ENCODE measurements at regions not wholly inside any gene's neighbourhood (a gene's known extent, or its start where the extent isn't known, plus 50 kb on each side); places are given as distances from the start of the nearest gene placed in this dataset.

GRCh38 chr2:140011287-140011686 lies 1231.1 kb upstream of the NXPH2 start:
- Histone ChIP-seq H3K36me3 (ENCODE audit: insufficient read depth, low read length) (no peaks in the 10 kb centered on the region), H3K9me3 (ENCODE audit: insufficient read depth, low read depth, low read length) (no peaks in the 10 kb centered on the region), H3K4me3 (ENCODE audit: low read length) (no peak overlapping the region), H3K9ac (ENCODE audit: low read depth, low read length) (no peak overlapping the region), H3K27me3 (ENCODE audit: insufficient read depth, low read length) (no peaks in the 10 kb centered on the region), H3K27ac (ENCODE audit: low read depth, low read length) (no peak overlapping the region), H3K4me1 (ENCODE audit: insufficient read depth, low read length) (no peaks in the 10 kb centered on the region)
- WGBS = 94% methylated on average over 2 of the region's 2 CpGs

DNA sequence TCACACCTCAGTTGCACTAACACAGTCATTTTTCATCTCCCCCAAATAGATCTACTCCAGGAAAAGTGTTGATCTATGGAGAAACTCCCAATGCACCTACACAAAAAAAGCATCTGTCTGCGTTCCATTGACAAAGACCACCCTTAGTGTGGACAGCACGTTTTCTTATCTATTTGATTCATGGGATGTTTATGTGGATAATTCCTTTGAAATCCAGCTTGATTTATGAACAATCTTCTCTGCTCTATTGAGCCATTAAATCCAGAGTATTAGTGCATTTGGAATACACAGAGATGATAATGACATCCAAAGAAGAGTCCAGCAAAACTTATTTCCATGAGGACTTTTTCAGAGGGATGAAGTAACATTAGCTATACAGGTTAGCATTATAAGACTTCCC lies 1221.9 kb upstream of the NXPH2 start:
- no peaks in the 10 kb centered on the region for H3K9me3 ChIP-seq (ENCODE audit: insufficient read depth, low read depth, low read length)
- H3K36me3 ChIP-seq (ENCODE audit: insufficient read depth, low read length) = no peaks in the 10 kb centered on the region
- no peak overlapping the region for H3K4me3 ChIP-seq (ENCODE audit: low read length)
- H3K9ac ChIP-seq (ENCODE audit: low read depth, low read length) = no peak overlapping the region
- no peaks in the 10 kb centered on the region for H3K27me3 ChIP-seq (ENCODE audit: insufficient read depth, low read length)
- no peaks in the 10 kb centered on the region for H3K4me1 ChIP-seq (ENCODE audit: insufficient read depth, low read length)
- no peak overlapping the region for H3K27ac ChIP-seq (ENCODE audit: low read depth, low read length)
- WGBS = 85% methylated on average over 2 of the region's 2 CpGs

- Histone ChIP-seq H3K9me3 (ENCODE audit: insufficient read depth, low read depth, low read length) (no peaks in the 10 kb centered on the region), H3K4me1 (ENCODE audit: insufficient read depth, low read length) (peaks cover 2% of the 10 kb centered on the region; the same call in 1 of the 2 replicates), H3K4me3 (ENCODE audit: low read length) (no peak overlapping the region), H3K9ac (ENCODE audit: low read depth, low read length) (no peak overlapping the region), H3K27me3 (ENCODE audit: insufficient read depth, low read length) (no peaks in the 10 kb centered on the region), H3K27ac (ENCODE audit: low read depth, low read length) (no peak overlapping the region), H3K36me3 (ENCODE audit: insufficient read depth, low read length) (no peaks in the 10 kb centered on the region)
- WGBS = 92% methylated on average over 6 of the region's 6 CpGs
Measured at GRCh38 chr2:139992711-139993345, 1212.6 kb upstream of the NXPH2 start.

DNA sequence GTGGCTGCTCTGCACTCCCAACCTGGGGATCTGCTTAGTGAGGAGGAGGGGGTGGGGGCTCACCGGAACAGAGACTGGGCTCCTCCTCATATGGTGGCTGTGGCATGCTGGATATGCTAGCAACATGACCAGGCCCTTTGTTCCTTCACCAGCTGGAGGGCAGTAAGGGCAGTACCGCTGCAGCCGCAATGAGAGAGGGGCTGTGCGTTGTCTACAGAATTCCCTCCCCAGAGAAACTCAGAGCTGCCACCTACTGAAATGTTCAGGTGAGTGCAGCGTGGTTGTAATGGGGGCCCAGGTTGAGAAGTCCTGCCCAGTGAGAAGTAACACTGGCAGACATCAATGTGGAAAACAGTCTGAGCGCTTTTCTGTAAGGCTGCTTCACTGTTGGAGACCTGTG lies 1211.9 kb upstream of the NXPH2 start:
- peaks cover 3% of the 10 kb centered on the region; the same call in 1 of the 2 replicates for H3K4me1 ChIP-seq (ENCODE audit: insufficient read depth, low read length)
- H3K4me3 ChIP-seq (ENCODE audit: low read length) = no peak overlapping the region
- no peaks in the 10 kb centered on the region for H3K27me3 ChIP-seq (ENCODE audit: insufficient read depth, low read length)
- H3K9ac ChIP-seq (ENCODE audit: low read depth, low read length) = no peak overlapping the region
- no peak overlapping the region for H3K27ac ChIP-seq (ENCODE audit: low read depth, low read length)
- no peaks in the 10 kb centered on the region for H3K9me3 ChIP-seq (ENCODE audit: insufficient read depth, low read depth, low read length)
- 92% methylated on average over 6 of the region's 6 CpGs for WGBS
- no peaks in the 10 kb centered on the region for H3K36me3 ChIP-seq (ENCODE audit: insufficient read depth, low read length)

DNA sequence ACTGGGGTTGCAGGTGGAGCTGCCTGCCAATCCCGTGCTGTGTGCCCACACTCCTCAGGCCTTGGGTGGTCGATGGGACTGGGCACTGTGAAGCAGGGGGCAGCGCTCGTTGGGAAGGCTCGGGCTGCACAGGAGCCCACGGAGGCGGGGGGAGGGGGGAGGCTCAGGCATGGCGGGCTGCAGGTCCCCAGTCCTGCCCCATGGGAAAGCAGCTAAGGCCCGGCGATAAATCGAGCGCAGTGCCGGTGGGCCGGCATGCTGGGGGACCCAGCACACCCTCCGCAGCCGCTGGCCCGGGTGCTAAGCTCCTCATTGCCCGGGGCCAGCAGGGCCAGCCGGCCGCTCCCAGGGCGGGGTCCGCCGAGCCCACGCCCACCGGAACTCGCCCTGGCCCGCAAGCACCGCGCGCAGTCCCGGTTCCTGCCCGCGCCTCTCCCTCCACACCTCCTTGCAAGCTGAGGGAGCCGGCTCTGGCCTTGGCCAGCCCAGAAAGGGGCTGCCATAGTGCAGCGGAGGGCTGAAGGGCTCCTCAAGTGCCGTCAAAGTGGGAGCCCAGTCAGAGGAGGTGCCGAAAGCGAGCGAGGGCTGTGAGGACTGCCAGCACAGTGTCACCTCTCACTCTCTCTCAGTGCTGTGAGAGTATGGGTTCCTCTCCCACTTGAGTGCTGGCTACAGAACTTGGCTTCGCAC lies 1210.6 kb upstream of the NXPH2 start:
- Histone ChIP-seq H3K27ac (ENCODE audit: low read depth, low read length) (no peak overlapping the region), H3K9me3 (ENCODE audit: insufficient read depth, low read depth, low read length) (no peaks in the 10 kb centered on the region), H3K27me3 (ENCODE audit: insufficient read depth, low read length) (no peaks in the 10 kb centered on the region), H3K36me3 (ENCODE audit: insufficient read depth, low read length) (no peaks in the 10 kb centered on the region), H3K4me1 (ENCODE audit: insufficient read depth, low read length) (peaks cover 3% of the 10 kb centered on the region; the same call in 1 of the 2 replicates), H3K9ac (ENCODE audit: low read depth, low read length) (no peak overlapping the region), H3K4me3 (ENCODE audit: low read length) (no peak overlapping the region)
- 97% methylated on average over 40 of the region's 40 CpGs for WGBS

GRCh38 chr2:139969323-139969722 lies 1189.1 kb upstream of the NXPH2 start:
- H3K27ac ChIP-seq (ENCODE audit: low read depth, low read length) = no peak overlapping the region
- H3K36me3 ChIP-seq (ENCODE audit: insufficient read depth, low read length) = no peaks in the 10 kb centered on the region
- no peaks in the 10 kb centered on the region for H3K27me3 ChIP-seq (ENCODE audit: insufficient read depth, low read length)
- no peaks in the 10 kb centered on the region for H3K9me3 ChIP-seq (ENCODE audit: insufficient read depth, low read depth, low read length)
- H3K4me1 ChIP-seq (ENCODE audit: insufficient read depth, low read length) = no peaks in the 10 kb centered on the region
- H3K4me3 ChIP-seq (ENCODE audit: low read length) = no peak overlapping the region
- WGBS = 81% methylated on average over 3 of the region's 3 CpGs
- no peak overlapping the region for H3K9ac ChIP-seq (ENCODE audit: low read depth, low read length)

GRCh38 chr2:139968588-139968987 lies 1188.4 kb upstream of the NXPH2 start:
- no peaks in the 10 kb centered on the region for H3K9me3 ChIP-seq (ENCODE audit: insufficient read depth, low read depth, low read length)
- H3K4me3 ChIP-seq (ENCODE audit: low read length) = no peak overlapping the region
- 100% methylated on average over 4 of the region's 5 CpGs for WGBS
- H3K9ac ChIP-seq (ENCODE audit: low read depth, low read length) = no peak overlapping the region
- no peak overlapping the region for H3K27ac ChIP-seq (ENCODE audit: low read depth, low read length)
- no peaks in the 10 kb centered on the region for H3K27me3 ChIP-seq (ENCODE audit: insufficient read depth, low read length)
- H3K4me1 ChIP-seq (ENCODE audit: insufficient read depth, low read length) = no peaks in the 10 kb centered on the region
- no peaks in the 10 kb centered on the region for H3K36me3 ChIP-seq (ENCODE audit: insufficient read depth, low read length)

DNA sequence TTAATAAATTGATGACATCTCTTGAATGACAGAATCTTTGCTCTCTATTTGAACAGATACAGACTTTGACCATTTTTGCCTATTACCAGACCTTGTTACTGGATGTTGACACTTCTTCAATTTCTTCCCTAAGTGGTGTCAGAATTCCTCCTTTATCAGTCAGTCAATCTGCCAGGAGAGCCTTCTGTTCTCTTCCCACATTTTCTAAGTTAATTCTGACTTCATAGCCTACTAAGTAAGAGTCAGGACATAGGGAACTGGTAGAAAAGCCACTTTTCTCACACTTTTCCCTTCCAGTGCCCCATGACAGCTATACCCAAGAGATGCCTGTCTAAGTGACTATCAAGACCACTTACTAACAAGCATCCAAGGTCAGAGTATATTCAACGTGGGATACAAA lies 1187.5 kb upstream of the NXPH2 start:
- no peaks in the 10 kb centered on the region for H3K4me1 ChIP-seq (ENCODE audit: insufficient read depth, low read length)
- 100% methylated on average over 1 of the region's 1 CpG for WGBS
- no peaks in the 10 kb centered on the region for H3K36me3 ChIP-seq (ENCODE audit: insufficient read depth, low read length)
- no peak overlapping the region for H3K9ac ChIP-seq (ENCODE audit: low read depth, low read length)
- H3K9me3 ChIP-seq (ENCODE audit: insufficient read depth, low read depth, low read length) = no peaks in the 10 kb centered on the region
- H3K27me3 ChIP-seq (ENCODE audit: insufficient read depth, low read length) = no peaks in the 10 kb centered on the region
- H3K27ac ChIP-seq (ENCODE audit: low read depth, low read length) = no peak overlapping the region
- no peak overlapping the region for H3K4me3 ChIP-seq (ENCODE audit: low read length)

DNA sequence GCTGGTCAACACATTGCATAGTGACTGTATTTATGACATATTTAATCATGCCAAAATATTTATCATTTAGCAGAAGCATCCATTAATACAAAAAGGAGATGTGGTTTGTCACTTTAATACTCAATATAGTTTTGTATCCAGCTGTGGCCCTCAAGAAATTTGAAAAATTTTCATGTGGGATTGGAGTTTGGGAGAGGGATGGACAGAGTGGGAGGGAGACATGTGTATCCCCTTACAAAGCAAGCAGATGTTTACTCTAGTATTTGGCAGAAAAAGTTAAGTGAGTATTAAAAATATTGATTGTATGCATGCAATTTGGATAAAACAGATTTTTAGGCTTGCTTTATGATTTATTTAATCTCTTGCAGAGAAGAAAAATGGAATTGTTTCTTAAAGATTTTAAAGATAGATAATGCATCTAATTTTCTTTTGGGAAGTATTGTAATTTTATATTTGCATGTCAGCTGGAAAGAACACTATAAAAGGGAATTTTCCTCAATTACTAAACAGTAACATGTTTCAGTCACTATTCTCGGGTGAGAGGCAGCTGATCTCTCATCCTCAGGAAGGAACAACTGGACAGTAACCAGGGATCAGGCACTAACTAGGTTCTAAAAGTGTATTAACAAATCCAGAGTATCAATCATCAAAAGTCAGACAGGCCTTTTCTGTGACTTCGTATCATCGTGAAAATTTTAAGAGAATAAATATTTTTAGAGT lies 1184.7 kb upstream of the NXPH2 start:
- H3K27ac ChIP-seq (ENCODE audit: low read depth, low read length) = no peak overlapping the region
- 95% methylated on average over 1 of the region's 3 CpGs for WGBS
- H3K4me3 ChIP-seq (ENCODE audit: low read length) = no peak overlapping the region
- H3K4me1 ChIP-seq (ENCODE audit: insufficient read depth, low read length) = no peaks in the 10 kb centered on the region
- H3K9ac ChIP-seq (ENCODE audit: low read depth, low read length) = no peak overlapping the region
- no peaks in the 10 kb centered on the region for H3K36me3 ChIP-seq (ENCODE audit: insufficient read depth, low read length)
- no peaks in the 10 kb centered on the region for H3K27me3 ChIP-seq (ENCODE audit: insufficient read depth, low read length)
- H3K9me3 ChIP-seq (ENCODE audit: insufficient read depth, low read depth, low read length) = no peaks in the 10 kb centered on the region

GRCh38 chr2:139963863-139964355 lies 1183.7 kb upstream of the NXPH2 start:
- H3K4me1 ChIP-seq (ENCODE audit: insufficient read depth, low read length) = no peaks in the 10 kb centered on the region
- H3K27me3 ChIP-seq (ENCODE audit: insufficient read depth, low read length) = no peaks in the 10 kb centered on the region
- no peaks in the 10 kb centered on the region for H3K36me3 ChIP-seq (ENCODE audit: insufficient read depth, low read length)
- H3K9me3 ChIP-seq (ENCODE audit: insufficient read depth, low read depth, low read length) = no peaks in the 10 kb centered on the region
- H3K4me3 ChIP-seq (ENCODE audit: low read length) = no peak overlapping the region
- WGBS = 97% methylated on average over 10 of the region's 10 CpGs
- H3K9ac ChIP-seq (ENCODE audit: low read depth, low read length) = no peak overlapping the region
- no peak overlapping the region for H3K27ac ChIP-seq (ENCODE audit: low read depth, low read length)

DNA sequence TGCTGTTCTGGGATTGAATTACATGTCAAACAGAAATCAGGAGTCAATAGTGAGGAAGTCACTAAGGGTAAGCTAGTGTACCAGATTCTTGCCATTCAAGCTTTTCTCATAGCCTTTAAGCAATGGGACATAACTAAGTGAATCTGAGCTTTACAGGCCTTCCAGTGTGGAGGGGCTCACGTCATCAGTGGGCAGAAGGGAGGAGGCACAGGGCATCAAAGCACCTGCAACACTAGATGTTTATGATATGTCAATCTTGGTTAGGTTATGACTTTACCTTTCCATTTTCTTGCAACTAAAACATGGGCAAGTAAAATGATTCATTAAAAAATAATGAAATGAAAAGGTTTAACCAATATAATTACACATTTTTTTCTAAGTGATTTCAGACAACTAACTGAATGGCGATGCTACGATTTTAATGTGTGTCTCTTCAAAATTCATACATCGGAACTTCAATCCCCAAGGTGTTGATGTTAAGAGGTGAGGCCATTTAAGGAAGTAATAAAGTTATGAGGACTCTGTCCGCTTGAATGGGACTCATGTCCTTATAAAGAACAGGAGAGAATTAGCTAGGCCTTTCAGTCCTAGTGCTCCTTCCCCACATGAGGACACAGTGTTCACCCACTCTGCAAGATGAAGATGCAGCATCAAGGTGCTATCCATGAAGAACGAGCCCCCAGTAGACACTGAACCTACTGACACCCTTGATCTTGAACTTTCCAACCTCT lies 1169.2 kb upstream of the NXPH2 start:
- H3K27me3 ChIP-seq (ENCODE audit: insufficient read depth, low read length) = no peaks in the 10 kb centered on the region
- H3K27ac ChIP-seq (ENCODE audit: low read depth, low read length) = no peak overlapping the region
- no peak overlapping the region for H3K9ac ChIP-seq (ENCODE audit: low read depth, low read length)
- no peak overlapping the region for H3K4me3 ChIP-seq (ENCODE audit: low read length)
- H3K36me3 ChIP-seq (ENCODE audit: insufficient read depth, low read length) = no peaks in the 10 kb centered on the region
- H3K9me3 ChIP-seq (ENCODE audit: insufficient read depth, low read depth, low read length) = no peaks in the 10 kb centered on the region
- WGBS = 96% methylated on average over 6 of the region's 6 CpGs
- peaks cover 8% of the 10 kb centered on the region; the same call in 1 of the 2 replicates for H3K4me1 ChIP-seq (ENCODE audit: insufficient read depth, low read length)

Measured in HUES64 (cell line).